T-cell (primary cell): ENCODE measurements at regions not wholly inside any gene's neighbourhood (a gene's known extent, or its start where the extent isn't known, plus 50 kb on each side); places are given as distances from the start of the nearest gene placed in this dataset.
"Not testable (repeated sequence)": the region's sequence is repeated elsewhere in the genome, so short reads cannot be mapped to it uniquely, and the experiment has no call there.

Source experiments
- ATAC-seq, 4 experiments: fragments of 200-7000 bp in 3 of 4; fragments of 150-1000 bp in 1 of 4; cut with Tn5 transposase; replicated peaks in 1 of 4; 1 replicate in 3 of 4; 2 replicates in 1 of 4; pipeline ENCODE4 v1.10.0; 2021; ENCODE audit warnings: moderate library complexity in 3 of 4, mild to moderate bottlenecking in 2 of 4, moderate number of reproducible peaks in 1 of 4
- CTCF ChIA-PET, 2 donors: fragments of 300-600 bp; sonication (Branson Sonifier 250); formaldehyde crosslinking; loops; one replicate each; lab custom pipeline; 2022; ENCODE audit warnings: antibody characterized with exemption in 2 of 2; lab: Charles Lee
- POLR2A ChIA-PET, 2 donors: fragments of 300-600 bp; sonication (Branson Sonifier 250); formaldehyde crosslinking; loops; one replicate each; lab custom pipeline; 2022; ENCODE audit warnings: antibody characterized with exemption in 2 of 2; lab: Charles Lee
- DNase-seq, 35 experiments: peaks; one replicate each; pipeline versions ENCODE4 v3.0.0 to v3.0.0-alpha.2; 2013 to 2023
- H3K27ac ChIP-seq: one replicate; pipeline ENCODE4 v1.5.1; 2013; ENCODE audit warnings: low read length
- H3K27me3 ChIP-seq, 2 experiments: replicated peaks in 1 of 2; 1 replicate in 1 of 2; 2 replicates in 1 of 2; pipeline versions ENCODE4 v1.6.1 to v1.7.0; 2013; ENCODE audit warnings: low read length in 1 of 2, mixed read lengths in 1 of 2; ENCODE audit not compliant: control insufficient read depth in 2 of 2, insufficient read depth in 2 of 2; ENCODE audit errors: extremely low read depth in 1 of 2
- H3K36me3 ChIP-seq, 2 donors: 1 replicate in 1 of 2; 2 replicates in 1 of 2; pipeline versions ENCODE4 v1.6.1 to v1.7.0; 2013; ENCODE audit warnings: low read length in 1 of 2; ENCODE audit not compliant: control insufficient read depth in 2 of 2, insufficient read depth in 1 of 2; ENCODE audit errors: extremely low read depth in 1 of 2
- H3K4me1 ChIP-seq, 2 experiments: 1 replicate in 1 of 2; 2 replicates in 1 of 2; pipeline versions ENCODE4 v1.6.1 to v1.7.0; 2013; ENCODE audit warnings: low read length in 2 of 2, mixed read lengths in 1 of 2; ENCODE audit not compliant: insufficient read depth in 2 of 2, control insufficient read depth in 1 of 2; ENCODE audit errors: extremely low read depth in 1 of 2
- H3K4me3 ChIP-seq, 2 donors: 1 replicate in 1 of 2; 2 replicates in 1 of 2; pipeline versions ENCODE4 v1.5.1 to v1.7.0; 2013; ENCODE audit warnings: mild to moderate bottlenecking in 2 of 2, low read length in 1 of 2, moderate library complexity in 1 of 2; ENCODE audit not compliant: control insufficient read depth in 1 of 2; ENCODE audit errors: extremely low read depth in 1 of 2
- H3K9me3 ChIP-seq: 2 replicates; pipeline ENCODE4 v1.7.0; 2013
- H3K27ac Mint-ChIP-seq, 2 donors: one replicate each; pipeline ENCODE4 v1.8.0; 2020 to 2021; ENCODE audit warnings: mild to moderate bottlenecking in 2 of 2, mixed read lengths in 2 of 2
- H3K27me3 Mint-ChIP-seq, 2 donors: one replicate each; pipeline ENCODE4 v1.8.0; 2021 to 2022; ENCODE audit warnings: mixed read lengths in 2 of 2
- H3K36me3 Mint-ChIP-seq: one replicate; pipeline ENCODE4 v1.8.0; 2021; ENCODE audit warnings: mixed read lengths
- H3K4me1 Mint-ChIP-seq, 3 donors: one replicate each; pipeline ENCODE4 v1.8.0; 2020 to 2022; ENCODE audit warnings: mixed read lengths in 3 of 3, mild to moderate bottlenecking in 1 of 3
- H3K4me3 Mint-ChIP-seq, 3 donors: one replicate each; pipeline ENCODE4 v1.8.0; 2020 to 2022; ENCODE audit warnings: mild to moderate bottlenecking in 3 of 3, mixed read lengths in 3 of 3, moderate library complexity in 3 of 3
- H3K9me3 Mint-ChIP-seq, 3 donors: one replicate each; pipeline ENCODE4 v1.8.0; 2020 to 2022; ENCODE audit warnings: mixed read lengths in 3 of 3
- WGBS: methylation state at CpG from one replicate; pipeline ENCODE4 v1.1.5; 2013; ENCODE audit warnings: missing lambda C conversion rate; ENCODE audit not compliant: insufficient coverage; 5-methylcytosine and 5-hydroxymethylcytosine counted together

GRCh38 chr7:75201606-75202079, 109.3 kb downstream of the GTF2IRD2B start:
- H3K9me3 Mint-ChIP-seq, ATAC-seq, H3K27me3 Mint-ChIP-seq, H3K36me3 Mint-ChIP-seq, DNase-seq, H3K9me3 ChIP-seq, POLR2A ChIA-PET, H3K27ac Mint-ChIP-seq, H3K27me3 ChIP-seq, H3K27ac ChIP-seq, CTCF ChIA-PET, H3K4me3 ChIP-seq, H3K36me3 ChIP-seq, H3K4me1 ChIP-seq, H3K4me3 Mint-ChIP-seq, H3K4me1 Mint-ChIP-seq: not testable (repeated sequence)
- WGBS: no CpG with 5 or more reads among the region's 8 CpGs

- H3K27ac ChIP-seq, H3K36me3 Mint-ChIP-seq, H3K4me1 Mint-ChIP-seq, H3K4me1 ChIP-seq, H3K27me3 Mint-ChIP-seq, POLR2A ChIA-PET, ATAC-seq, DNase-seq, H3K9me3 Mint-ChIP-seq, H3K27ac Mint-ChIP-seq, H3K4me3 Mint-ChIP-seq, H3K4me3 ChIP-seq, H3K27me3 ChIP-seq, H3K36me3 ChIP-seq, H3K9me3 ChIP-seq, CTCF ChIA-PET: not testable (repeated sequence)
- WGBS: no CpG with 5 or more reads among the region's 14 CpGs
Observed at GRCh38 chr7:75205367-75206085, 113.1 kb downstream of the GTF2IRD2B start.

GRCh38 chr7:75215460-75215859, 123.1 kb downstream of the GTF2IRD2B start:
- H3K4me1 Mint-ChIP-seq, H3K27ac ChIP-seq, H3K4me3 Mint-ChIP-seq, CTCF ChIA-PET, DNase-seq, H3K36me3 Mint-ChIP-seq, H3K4me1 ChIP-seq, ATAC-seq, H3K36me3 ChIP-seq, POLR2A ChIA-PET, H3K27me3 Mint-ChIP-seq, H3K27me3 ChIP-seq, H3K9me3 ChIP-seq, H3K4me3 ChIP-seq, H3K9me3 Mint-ChIP-seq, H3K27ac Mint-ChIP-seq: not testable (repeated sequence)
- WGBS: no CpG with 5 or more reads among the region's 5 CpGs

GRCh38 chr7:75216963-75217362, 124.6 kb downstream of the GTF2IRD2B start:
- H3K27ac Mint-ChIP-seq, ATAC-seq, H3K4me1 ChIP-seq, H3K36me3 Mint-ChIP-seq, POLR2A ChIA-PET, H3K36me3 ChIP-seq, H3K4me1 Mint-ChIP-seq, H3K27me3 Mint-ChIP-seq, CTCF ChIA-PET, DNase-seq, H3K9me3 Mint-ChIP-seq, H3K4me3 Mint-ChIP-seq, H3K9me3 ChIP-seq, H3K27me3 ChIP-seq, H3K4me3 ChIP-seq, H3K27ac ChIP-seq: not testable (repeated sequence)
- no CpG with 5 or more reads among the region's 10 CpGs for whole genome bisulfite sequencing

GRCh38 chr7:75226102-75226501, 133.7 kb downstream of the GTF2IRD2B start:
- H3K27me3 Mint-ChIP-seq, ATAC-seq, CTCF ChIA-PET: not testable (repeated sequence)

GRCh38 chr7:75229558-75229957, 137.2 kb downstream of the GTF2IRD2B start:
- ATAC-seq, H3K27ac Mint-ChIP-seq, H3K4me1 Mint-ChIP-seq, H3K36me3 ChIP-seq, H3K4me3 Mint-ChIP-seq, POLR2A ChIA-PET, H3K4me1 ChIP-seq, DNase-seq, H3K36me3 Mint-ChIP-seq, H3K27me3 Mint-ChIP-seq, H3K27ac ChIP-seq, H3K27me3 ChIP-seq, H3K4me3 ChIP-seq, H3K9me3 Mint-ChIP-seq, CTCF ChIA-PET, H3K9me3 ChIP-seq: not testable (repeated sequence)
- no CpG with 5 or more reads among the region's 7 CpGs for WGBS

More at GRCh38 chr7:75226102-75226501, 133.7 kb downstream of the GTF2IRD2B start:
- H3K36me3 ChIP-seq, H3K27ac Mint-ChIP-seq, DNase-seq, H3K27me3 ChIP-seq, H3K4me1 Mint-ChIP-seq, H3K4me1 ChIP-seq, H3K36me3 Mint-ChIP-seq, H3K27ac ChIP-seq, H3K4me3 ChIP-seq, H3K4me3 Mint-ChIP-seq, H3K9me3 ChIP-seq, POLR2A ChIA-PET, H3K9me3 Mint-ChIP-seq: not testable (repeated sequence)
- no CpG with 5 or more reads among the region's 4 CpGs for WGBS

- H3K27ac ChIP-seq, DNase-seq, CTCF ChIA-PET, ATAC-seq, H3K27me3 ChIP-seq, H3K36me3 ChIP-seq, H3K4me1 Mint-ChIP-seq, H3K4me3 ChIP-seq, H3K27ac Mint-ChIP-seq, H3K9me3 Mint-ChIP-seq, POLR2A ChIA-PET, H3K27me3 Mint-ChIP-seq, H3K36me3 Mint-ChIP-seq, H3K9me3 ChIP-seq, H3K4me1 ChIP-seq, H3K4me3 Mint-ChIP-seq: not testable (repeated sequence)
- no CpG with 5 or more reads among the region's 4 CpGs for WGBS
Observed at GRCh38 chr7:75230558-75230957, 138.2 kb downstream of the GTF2IRD2B start.
